ENCODE measurements at regions not wholly inside any gene's neighbourhood (a gene's known extent, or its start where the extent isn't known, plus 50 kb on each side); places are given as distances from the start of the nearest gene placed in this dataset.
"Not testable (repeated sequence)": the region's sequence is repeated elsewhere in the genome, so short reads cannot be mapped to it uniquely, and the experiment has no call there.

GRCh38 chr6:154923199-154923869 lies 71.8 kb upstream of the TIAM2 start:
- DNase-seq: no peak

- DNase-seq: no peak
Observed at GRCh38 chr6:154925130-154925529, 70.0 kb upstream of the TIAM2 start.

DNA sequence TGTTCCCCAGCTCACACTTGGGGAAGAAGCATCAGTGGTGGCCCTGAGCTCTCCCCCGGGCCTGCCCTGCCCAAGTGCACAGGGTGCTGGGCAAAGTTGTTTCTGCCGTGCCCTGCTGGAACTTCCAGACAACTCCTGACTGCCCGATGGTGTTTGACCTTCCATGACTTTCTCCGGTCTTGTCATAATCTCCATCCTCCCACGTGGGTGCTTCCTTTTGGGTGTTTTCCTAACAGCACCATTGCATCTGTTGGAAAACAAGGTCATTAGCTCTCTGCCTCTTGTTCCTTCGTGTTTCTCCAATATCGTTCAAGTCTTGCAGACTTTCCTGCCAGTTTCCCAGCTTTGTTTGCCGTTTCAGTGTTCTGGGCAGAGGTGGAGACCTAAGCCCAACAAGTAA lies 68.7 kb upstream of the TIAM2 start:
- no peak for DNase-seq

DNA sequence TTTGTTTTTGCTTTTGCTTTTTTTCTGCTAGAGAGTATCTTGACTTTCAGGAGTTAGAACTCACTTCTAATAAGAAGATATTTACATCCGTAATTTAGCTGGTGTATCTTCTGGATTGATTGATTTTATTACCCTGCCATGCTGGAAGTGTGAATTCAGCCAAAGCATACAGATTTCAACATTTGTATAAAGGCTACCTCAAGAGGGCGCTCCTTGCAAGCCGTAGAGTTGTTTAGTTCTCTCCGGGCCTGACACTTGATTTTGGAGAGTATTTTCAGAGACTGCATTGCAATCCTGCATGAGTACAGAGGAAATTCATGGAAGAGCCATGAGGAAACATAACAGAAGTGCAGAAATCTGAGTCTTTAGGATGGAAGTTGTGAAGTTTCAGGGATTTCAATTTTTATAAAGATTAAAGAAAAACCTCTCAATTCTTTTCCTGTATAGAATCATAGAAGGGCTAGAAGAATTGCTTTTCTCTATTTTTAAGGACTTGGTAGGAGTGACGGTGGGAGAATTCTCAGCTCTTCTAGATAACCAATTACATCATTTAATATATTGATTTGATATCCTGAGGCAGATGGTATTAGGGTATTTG lies 66.7 kb upstream of the TIAM2 start:
- DNase-seq: peak in 4 of 5 experiments; percentile 26 to 69 (median 34)

- DNase-seq: no peak
Observed at GRCh38 chr6:154930451-154930851, 64.7 kb upstream of the TIAM2 start.

DNA sequence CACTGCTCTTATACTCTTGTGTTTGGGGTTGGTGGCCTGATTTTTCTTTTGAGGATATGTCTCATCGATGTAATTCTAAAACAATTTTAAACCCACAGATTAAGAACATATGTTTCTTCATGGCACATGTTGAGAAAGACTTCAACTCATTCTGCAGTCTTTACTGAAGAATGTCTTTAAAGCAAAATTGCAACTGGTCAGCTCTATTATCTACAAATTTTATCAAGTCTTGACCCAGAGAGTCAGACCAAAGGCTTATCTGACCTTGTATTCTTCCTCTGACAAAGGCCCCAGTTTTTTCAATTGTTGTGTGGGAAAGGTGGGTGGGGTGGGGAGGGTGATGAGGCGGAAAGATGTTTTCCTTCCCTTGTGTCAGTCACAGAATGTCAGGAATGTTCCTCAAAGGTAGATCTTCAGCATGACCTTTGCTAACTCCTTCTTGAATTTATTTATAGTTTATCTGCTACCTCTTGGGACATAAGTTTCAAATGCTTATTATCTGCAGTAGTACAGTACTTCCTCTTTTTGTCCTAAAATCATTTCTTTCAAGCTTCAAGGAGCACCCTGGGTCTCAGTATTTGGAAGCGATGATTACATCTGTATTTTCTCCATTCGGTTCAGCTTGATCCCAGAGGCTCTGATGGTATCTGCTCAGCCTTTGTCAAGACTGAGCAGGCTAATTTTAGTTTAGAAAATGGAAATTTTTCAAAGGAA lies 63.2 kb upstream of the TIAM2 start:
- no peak for DNase-seq

DNA sequence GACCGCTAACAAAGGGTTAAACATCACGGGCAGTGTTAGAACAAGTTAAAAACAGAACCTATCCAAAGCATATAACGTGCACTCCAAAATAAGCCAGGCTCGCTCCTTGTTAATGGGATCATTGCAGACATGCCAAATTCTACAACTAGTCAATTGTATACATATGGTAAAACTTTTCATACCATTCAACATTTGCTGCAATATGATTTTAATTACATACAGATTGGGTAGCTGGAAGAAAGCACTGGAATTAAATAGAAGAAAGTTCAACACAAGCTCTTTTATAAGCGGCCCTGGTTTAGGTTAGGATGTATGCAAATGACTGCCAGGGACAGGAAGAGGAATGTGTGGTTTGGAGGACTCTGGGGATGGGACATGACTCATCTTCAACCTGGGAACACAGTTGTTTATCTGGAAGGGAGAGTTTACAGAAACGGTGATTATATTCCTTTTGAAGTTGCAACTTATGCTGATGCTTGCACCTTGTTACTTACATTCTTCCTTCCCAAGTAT lies 62.5 kb upstream of the TIAM2 start:
- no peak for DNase-seq

DNA sequence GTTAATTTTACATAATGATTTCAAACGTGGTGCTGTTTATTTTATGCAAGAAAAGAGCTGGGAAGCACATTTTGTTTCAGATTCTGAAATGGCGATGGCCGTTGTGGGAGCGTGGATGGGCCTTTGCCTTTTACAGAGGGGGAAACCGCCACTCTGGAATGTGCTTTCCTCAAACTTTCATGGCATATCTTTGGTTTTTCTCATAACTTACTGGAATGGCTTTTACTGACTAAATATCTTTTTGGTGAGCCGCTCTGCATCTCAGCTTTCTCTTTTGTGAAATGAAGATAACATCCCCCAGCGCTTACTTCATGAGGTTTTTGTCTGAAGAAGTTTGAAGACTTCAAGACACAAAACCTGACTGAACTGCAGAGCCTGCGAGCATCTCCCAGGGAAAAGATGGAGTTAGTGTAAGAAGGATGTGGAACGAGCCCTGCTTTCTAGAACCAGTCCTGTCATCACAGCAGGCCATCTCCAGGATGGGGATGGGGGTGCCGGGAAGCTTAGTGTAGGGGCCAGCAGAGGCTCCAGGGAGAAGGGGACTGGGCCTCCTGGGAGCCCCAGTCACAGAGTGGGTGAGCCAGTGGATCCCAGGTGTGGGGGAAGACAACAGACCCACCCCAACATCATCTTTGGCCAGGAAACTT lies 61.8 kb upstream of the TIAM2 start:
- no peak for DNase-seq

DNA sequence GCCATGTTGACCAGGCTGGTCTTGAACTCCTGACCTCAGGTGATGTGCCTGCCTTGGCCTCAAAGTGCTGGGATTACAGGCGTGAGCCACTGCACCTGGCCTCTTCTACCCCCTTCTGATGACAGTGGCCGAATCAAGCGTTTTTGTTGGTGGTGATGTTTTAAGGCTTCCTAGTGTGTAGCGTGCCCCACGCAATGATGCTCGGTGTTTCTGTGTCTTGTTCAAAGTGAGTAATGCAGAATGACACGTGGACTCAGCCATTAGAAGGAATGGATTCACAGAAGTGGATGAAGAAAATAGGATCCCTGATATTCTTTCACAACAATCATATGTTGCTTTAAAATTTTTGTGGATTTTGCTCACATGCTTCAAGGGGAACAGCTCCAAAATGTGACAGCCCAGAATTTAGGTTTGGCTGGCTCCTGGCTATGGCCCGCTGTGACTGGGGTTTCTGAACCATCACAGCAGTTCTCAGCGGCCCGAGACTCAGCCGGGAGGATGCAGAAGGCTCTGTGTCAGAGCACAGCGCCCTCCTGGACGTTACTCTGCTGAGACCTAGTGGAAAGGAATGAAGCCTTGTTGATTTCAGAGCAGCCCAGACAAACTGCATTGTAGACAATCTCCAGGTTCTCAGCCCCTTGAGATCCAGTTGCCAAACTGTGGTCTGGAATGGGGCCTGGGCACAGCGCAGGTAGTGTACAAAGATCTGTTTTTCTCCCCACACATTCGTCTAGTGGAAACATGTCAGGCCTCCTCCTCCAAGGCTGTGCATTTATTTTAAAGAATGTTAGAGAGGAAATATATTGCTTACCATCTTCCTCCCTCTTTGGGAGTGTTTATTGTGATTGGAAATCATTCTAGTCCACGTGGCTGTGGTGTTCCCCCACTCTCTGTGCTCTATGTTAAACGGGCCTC lies 57.6 kb upstream of the TIAM2 start:
- no peak for DNase-seq

DNA sequence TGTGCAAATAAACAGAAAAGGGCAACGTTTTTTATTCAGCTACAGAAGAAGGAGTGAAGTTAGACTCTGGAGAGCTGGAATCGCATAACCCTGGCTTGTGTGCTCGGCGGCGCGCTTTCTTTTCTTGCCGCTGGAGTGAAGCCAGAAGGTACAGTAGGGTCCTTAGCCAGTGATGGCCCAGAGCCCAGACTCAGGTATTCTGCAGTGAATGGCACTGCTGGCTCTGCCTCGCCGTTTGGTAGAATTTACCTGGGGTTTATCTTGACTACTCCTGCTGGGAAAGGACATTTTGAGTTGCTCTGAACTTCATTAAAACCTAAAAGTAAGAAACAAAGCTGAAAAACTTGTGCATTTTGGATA lies 56.9 kb upstream of the TIAM2 start:
- no peak for DNase-seq

GRCh38 chr6:154938727-154939285 lies 56.3 kb upstream of the TIAM2 start:
- not testable (repeated sequence) for DNase-seq

GRCh38 chr6:154942770-154943169 lies 52.3 kb upstream of the TIAM2 start:
- no peak for DNase-seq

GRCh38 chr6:154945271-154945890 lies 49.7 kb upstream of the TIAM2 start:
- DNase-seq: no peak

All from T-helper 2 cell (primary cell).